B cell (primary cell): ENCODE measurements at regions not wholly inside any gene's neighbourhood (a gene's known extent, or its start where the extent isn't known, plus 50 kb on each side); places are given as distances from the start of the nearest gene placed in this dataset.

Experiments
- ATAC-seq: fragments of 200-7000 bp; cut with Tn5 transposase; one replicate; pipeline ENCODE4 v1.10.0; 2021; ENCODE audit warnings: low read depth, mild to moderate bottlenecking, moderate number of reproducible peaks, moderate library complexity
- CTCF ChIA-PET: fragments of 350-600 bp; sonication (Branson Sonifier 250); formaldehyde crosslinking; loops from one replicate; lab custom pipeline; 2021; ENCODE audit warnings: antibody characterized with exemption, inconsistent platforms; lab: Charles Lee
- POLR2A ChIA-PET: fragments of 350-600 bp; sonication (Branson Sonifier 250); formaldehyde crosslinking; loops from one replicate; lab custom pipeline; 2021; ENCODE audit warnings: antibody characterized with exemption; lab: Charles Lee
- DNase-seq: peaks from one replicate; pipeline ENCODE4 v3.0.0; 2013
- H2AFZ ChIP-seq: 2 replicates; pipeline ENCODE4 v1.6.1; 2012; ENCODE audit warnings: mild to moderate bottlenecking, low read depth, low read length; ENCODE audit not compliant: insufficient read depth, poor library complexity, severe bottlenecking
- H3K27ac ChIP-seq, 2 donors: 1 replicate in 1 of 2; 2 replicates in 1 of 2; pipeline ENCODE4 v1.5.1; 2012 to 2013; ENCODE audit warnings: low read length in 2 of 2, mild to moderate bottlenecking in 2 of 2, moderate library complexity in 1 of 2
- H3K27me3 ChIP-seq, 4 experiments: fragments of 200-600 bp in 1 of 4; sonication (generic) in 1 of 4; replicated peaks in 1 of 4; 1 replicate in 2 of 4; 2 replicates in 2 of 4; pipeline versions ENCODE4 v1.6.1 to v1.7.0; 2013 to 2016; ENCODE audit warnings: low read length in 3 of 4, mild to moderate bottlenecking in 2 of 4, mixed read lengths in 1 of 4, moderate library complexity in 1 of 4; ENCODE audit not compliant: insufficient read depth in 4 of 4, control insufficient read depth in 3 of 4; ENCODE audit errors: control extremely low read depth in 1 of 4
- H3K36me3 ChIP-seq, 2 experiments: replicated peaks in 1 of 2; 1 replicate in 1 of 2; 2 replicates in 1 of 2; pipeline versions ENCODE4 v1.6.1 to v1.7.1; 2013; ENCODE audit warnings: low read length in 1 of 2; ENCODE audit not compliant: insufficient read depth in 2 of 2, control insufficient read depth in 1 of 2; ENCODE audit errors: control extremely low read depth in 1 of 2, extremely low read depth in 1 of 2
- H3K4me1 ChIP-seq, 2 donors: fragments of 200-600 bp in 1 of 2; sonication (generic) in 1 of 2; 1 replicate in 1 of 2; 2 replicates in 1 of 2; pipeline versions ENCODE4 v1.5.1 to v1.6.1; 2013 to 2017; ENCODE audit warnings: low read length in 2 of 2; ENCODE audit not compliant: control insufficient read depth in 2 of 2, insufficient read depth in 2 of 2
- H3K4me2 ChIP-seq: replicated peaks from 2 replicates; pipeline ENCODE3; 2012; ENCODE audit warnings: mild to moderate bottlenecking, low read depth, low read length; ENCODE audit not compliant: poor library complexity, severe bottlenecking
- H3K4me3 ChIP-seq, 5 experiments: fragments of 200-600 bp in 1 of 5; sonication (generic) in 1 of 5; 1 replicate in 3 of 5; 2 replicates in 2 of 5; pipeline versions ENCODE4 v1.5.1 to v1.7.0; 2011 to 2016; ENCODE audit warnings: low read length in 4 of 5, mild to moderate bottlenecking in 4 of 5, low read depth in 2 of 5, control low read depth in 1 of 5, moderate library complexity in 1 of 5; ENCODE audit not compliant: insufficient read depth in 1 of 5; ENCODE audit errors: control extremely low read depth in 1 of 5, extremely low read depth in 1 of 5
- H3K79me2 ChIP-seq: fragments of 200-600 bp; sonication (generic); one replicate; pipeline ENCODE4 v1.6.0; 2016; ENCODE audit warnings: low read length; ENCODE audit not compliant: control insufficient read depth, insufficient read depth
- H3K9ac ChIP-seq: fragments of 200-600 bp; sonication (generic); 2 replicates; pipeline ENCODE4 v1.6.1; 2017; ENCODE audit warnings: mild to moderate bottlenecking, low read length, moderate library complexity
- H3K9me3 ChIP-seq, 3 donors: one replicate each; pipeline versions ENCODE4 v1.6.1 to v1.7.1; 2013; ENCODE audit warnings: low read length in 2 of 3; ENCODE audit not compliant: control insufficient read depth in 2 of 3, insufficient read depth in 1 of 3; ENCODE audit errors: control extremely low read depth in 1 of 3
- H4K20me1 ChIP-seq: 2 replicates; pipeline ENCODE4 v1.6.0; 2012; ENCODE audit warnings: mild to moderate bottlenecking, low read length; ENCODE audit not compliant: insufficient read depth, control insufficient read depth, poor library complexity, severe bottlenecking
- H3K27ac Mint-ChIP-seq: one replicate; pipeline ENCODE4 v1.8.0; 2021; ENCODE audit warnings: mixed read lengths
- H3K27me3 Mint-ChIP-seq: one replicate; pipeline ENCODE4 v1.8.0; 2021; ENCODE audit warnings: mixed read lengths
- H3K4me1 Mint-ChIP-seq: one replicate; pipeline ENCODE4 v1.8.0; 2021; ENCODE audit warnings: mixed read lengths
- H3K4me3 Mint-ChIP-seq: one replicate; pipeline ENCODE4 v1.8.0; 2021; ENCODE audit warnings: mixed read lengths
- H3K9me3 Mint-ChIP-seq: one replicate; pipeline ENCODE4 v1.8.0; 2022; ENCODE audit warnings: mixed read lengths; ENCODE audit not compliant: insufficient read depth
- CTCF ChIP-seq: fragments of 200-600 bp; IDR thresholded peaks from one replicate; pipeline ENCODE4 v1.8.0; 2022; ENCODE audit warnings: antibody characterized with exemption, mild to moderate bottlenecking
- EZH2 ChIP-seq: IDR thresholded peaks from 2 replicates; pipeline ENCODE4 v1.6.1; 2012; ENCODE audit warnings: borderline replicate concordance, low read depth, mild to moderate bottlenecking, moderate library complexity, low read length; ENCODE audit not compliant: insufficient read depth, poor library complexity, severe bottlenecking
- WGBS: methylation state at CpG from one replicate; pipeline ENCODE4 v1.1.5; 2013; ENCODE audit warnings: missing lambda C conversion rate; ENCODE audit not compliant: insufficient coverage; 5-methylcytosine and 5-hydroxymethylcytosine counted together
- intact Hi-C: fragments of 100-400 bp; cut with micrococcal nuclease; formaldehyde crosslinking; loops from one replicate; pipeline ENCODE4 v1.10.0; 2022

DNA sequence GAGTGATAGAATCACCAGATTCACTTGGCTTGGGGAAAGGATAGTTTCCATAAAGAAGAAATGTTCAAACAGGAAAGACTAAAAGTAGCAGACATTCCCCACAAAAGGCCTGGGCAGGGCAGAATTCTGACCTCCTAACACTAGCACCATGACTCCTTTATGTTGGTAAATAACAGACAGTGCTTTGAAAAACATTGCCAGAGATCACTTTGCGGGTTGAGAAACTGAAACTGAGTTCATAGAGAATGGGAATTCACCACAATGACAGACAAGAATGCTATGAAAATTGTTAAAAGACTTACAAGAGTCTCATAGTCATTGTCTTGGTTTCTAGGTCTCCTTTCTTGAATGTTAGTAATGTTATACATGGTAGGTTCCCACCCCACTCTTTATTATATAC is 172.5 kb upstream of the GLRA1 start:
- Histone ChIP-seq H4K20me1 (no peaks in the 10 kb centered on the region), H3K9me3 (no peaks in the 10 kb centered on the region), H3K27ac (no peak overlapping the region), H3K36me3 (no peaks in the 10 kb centered on the region), H3K27me3 (peaks cover 0 to 2% (median 0%) of the 10 kb centered on the region in 4 experiments), H3K9ac (no peak overlapping the region), H3K4me3 (no peak overlapping the region), H3K4me2 (no peak overlapping the region), H3K79me2 (no peaks in the 10 kb centered on the region), H2AFZ (no peak overlapping the region), H3K4me1 (no peaks in the 10 kb centered on the region)
- POLR2A ChIA-PET, result no interaction called here
- TF ChIP-seq EZH2 (no peak), CTCF (no peak)
- no peaks in the 10 kb centered on the region for H3K9me3 Mint-ChIP-seq
- peaks cover 3% of the 10 kb centered on the region for H3K4me1 Mint-ChIP-seq
- H3K27ac Mint-ChIP-seq, result no peak overlapping the region
- H3K4me3 Mint-ChIP-seq, result no peak overlapping the region
- no CpG with 5 or more reads among the region's 1 CpG for WGBS
- CTCF ChIA-PET, result no interaction called here
- no peak for ATAC-seq
- no peak for DNase-seq
- intact Hi-C loops, result no loop called here
- peaks cover 15% of the 10 kb centered on the region for H3K27me3 Mint-ChIP-seq

DNA sequence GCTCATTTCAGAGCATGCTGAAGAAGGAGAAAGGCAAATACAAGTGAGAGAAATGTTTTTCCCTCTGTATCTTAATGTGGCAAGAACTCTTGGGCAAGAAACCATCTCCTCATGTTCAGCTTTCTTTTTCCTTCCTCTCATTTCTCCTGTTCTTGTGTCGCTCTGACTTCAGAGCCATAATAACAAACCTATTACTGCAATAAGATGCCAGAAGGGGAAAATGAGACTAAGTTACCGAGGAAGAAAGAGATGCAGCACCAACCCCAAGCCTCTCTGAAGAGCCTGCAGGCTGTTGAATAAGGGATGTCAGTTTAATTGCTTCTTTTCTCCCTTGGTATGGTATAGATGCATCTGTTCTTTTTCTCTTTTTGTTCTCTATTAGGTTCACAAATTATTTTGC is 170.1 kb upstream of the GLRA1 start:
- Mint-ChIP-seq H3K9me3 (no peaks in the 10 kb centered on the region), H3K27me3 (peaks cover 15% of the 10 kb centered on the region), H3K27ac (no peak overlapping the region), H3K4me1 (peaks cover 3% of the 10 kb centered on the region), H3K4me3 (no peak overlapping the region)
- Histone ChIP-seq H3K79me2 (no peaks in the 10 kb centered on the region), H4K20me1 (no peaks in the 10 kb centered on the region), H3K27ac (no peak overlapping the region), H3K9ac (no peak overlapping the region), H3K4me3 (no peak overlapping the region), H3K9me3 (no peaks in the 10 kb centered on the region), H2AFZ (no peak overlapping the region), H3K4me2 (no peak overlapping the region), H3K36me3 (no peaks in the 10 kb centered on the region), H3K27me3 (peaks cover 0 to 2% (median 0%) of the 10 kb centered on the region in 4 experiments), H3K4me1 (no peaks in the 10 kb centered on the region)
- ATAC-seq, result no peak
- DNase-seq, result no peak
- ChIA-PET CTCF (no interaction called here), POLR2A (no interaction called here)
- WGBS, result no CpG with 5 or more reads among the region's 2 CpGs
- intact Hi-C loops, result no loop called here
- TF ChIP-seq EZH2, result no peak
- no peak for TF ChIP-seq CTCF
